ENCODE measurements at regions not wholly inside any gene's neighbourhood (a gene's known extent, or its start where the extent isn't known, plus 50 kb on each side); places are given as distances from the start of the nearest gene placed in this dataset.
"Not testable (repeated sequence)": the region's sequence is repeated elsewhere in the genome, so short reads cannot be mapped to it uniquely, and the experiment has no call there.

DNA sequence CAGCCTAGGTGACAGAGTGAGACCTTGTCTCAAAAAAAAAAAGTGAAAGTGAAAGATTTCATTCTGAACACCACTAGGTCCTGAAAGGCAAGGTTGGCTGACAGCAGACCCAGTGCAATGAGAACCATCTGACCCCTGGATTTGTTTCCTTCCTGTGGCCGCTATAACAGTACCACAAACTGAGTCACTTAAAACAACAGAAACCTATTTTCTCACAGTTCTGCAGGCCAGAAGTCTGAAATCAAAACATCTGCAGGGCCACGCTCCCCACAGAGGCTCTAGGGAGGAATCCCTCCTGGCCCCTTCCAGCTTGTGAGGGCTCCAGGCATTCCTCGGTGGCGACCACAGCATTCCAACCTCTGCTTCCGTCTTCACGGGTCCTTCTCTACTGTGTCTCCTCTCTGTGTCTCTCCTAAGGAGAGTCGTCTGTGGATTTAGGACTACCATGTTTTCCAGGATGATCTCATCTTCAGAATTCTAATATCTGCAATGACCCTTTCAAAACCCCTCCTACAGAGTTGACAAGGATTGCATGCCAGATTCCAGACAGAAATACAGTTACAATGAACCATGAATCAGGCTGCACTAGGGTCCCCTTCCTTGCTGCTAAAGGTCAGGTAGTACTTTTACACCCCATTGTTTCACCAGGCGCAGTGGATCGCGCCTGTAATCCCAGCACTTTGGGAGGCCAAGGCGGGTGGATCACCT is 78.0 kb upstream of the ADGRL1 start:
- peak; percentile 22 for DNase-seq

DNA sequence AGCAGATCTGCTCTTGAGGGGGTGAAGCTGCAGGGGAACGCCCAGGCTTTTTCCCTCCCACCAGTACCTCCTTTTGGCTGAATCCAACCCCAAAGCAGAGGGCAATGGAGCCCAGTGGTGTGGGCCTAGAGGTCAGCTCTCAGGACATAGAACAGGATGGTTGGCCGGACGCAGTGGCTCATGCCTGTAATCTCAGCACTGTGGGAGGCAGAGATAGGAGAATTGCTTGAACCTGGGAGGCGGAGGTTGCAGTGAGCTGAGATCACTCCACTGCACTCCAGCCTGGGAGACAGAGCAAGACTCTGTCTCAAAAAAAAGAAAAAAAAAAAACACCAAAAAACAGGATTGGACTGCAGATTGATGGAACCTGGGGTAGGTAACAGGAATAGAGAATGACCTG is 73.3 kb upstream of the ADGRL1 start:
- not testable (repeated sequence) for DNase-seq

DNA sequence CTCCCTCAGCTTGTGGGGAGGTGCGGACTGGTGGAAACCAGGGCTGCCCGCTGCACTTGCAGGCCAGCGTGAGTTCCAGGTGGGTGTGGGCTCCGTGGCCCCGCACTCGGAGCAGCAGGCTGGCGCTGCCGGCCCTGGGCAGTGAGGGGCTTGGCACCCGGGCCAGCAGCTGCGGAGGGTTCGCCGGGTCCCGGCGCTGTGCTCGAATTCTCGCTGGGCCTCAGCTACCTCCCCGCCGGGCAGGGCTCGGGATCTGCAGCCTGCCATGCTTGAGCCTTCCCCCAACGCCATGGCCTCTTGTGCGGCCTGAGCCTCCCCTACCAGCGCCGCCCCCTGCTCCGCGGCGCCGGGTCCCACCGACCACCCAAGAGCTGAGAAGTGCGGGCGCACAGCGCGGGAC is 71.6 kb upstream of the ADGRL1 start:
- DNase-seq: no peak

DNA sequence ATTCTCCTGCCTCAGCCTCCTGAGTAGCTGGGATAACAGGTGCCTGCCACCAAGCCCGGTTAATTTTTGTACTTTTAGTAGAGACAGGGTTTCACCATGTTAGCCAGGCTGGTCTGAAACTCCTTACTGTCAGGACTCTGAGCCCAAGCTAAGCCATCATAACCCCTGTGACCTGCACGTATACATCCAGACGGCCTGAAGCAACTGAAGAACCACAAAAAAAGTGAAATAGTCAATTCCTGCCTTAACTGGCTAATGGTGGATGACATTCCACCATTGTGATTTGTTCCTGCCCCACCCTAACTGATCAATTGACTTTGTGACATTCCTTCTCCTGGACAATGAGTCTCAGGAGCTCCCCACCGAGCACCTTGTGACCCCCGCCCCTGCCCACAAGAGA is 69.9 kb upstream of the ADGRL1 start:
- DNase-seq: not testable (repeated sequence)

GRCh38 chr19:14272623-14273022 is 66.7 kb upstream of the ADGRL1 start:
- no peak for DNase-seq

GRCh38 chr19:14271840-14272239 is 65.9 kb upstream of the ADGRL1 start:
- DNase-seq: no peak

GRCh38 chr19:14270557-14270956 is 64.6 kb upstream of the ADGRL1 start:
- DNase-seq: not testable (repeated sequence)

GRCh38 chr19:14267224-14267741 is 61.3 kb upstream of the ADGRL1 start:
- DNase-seq: no peak

DNA sequence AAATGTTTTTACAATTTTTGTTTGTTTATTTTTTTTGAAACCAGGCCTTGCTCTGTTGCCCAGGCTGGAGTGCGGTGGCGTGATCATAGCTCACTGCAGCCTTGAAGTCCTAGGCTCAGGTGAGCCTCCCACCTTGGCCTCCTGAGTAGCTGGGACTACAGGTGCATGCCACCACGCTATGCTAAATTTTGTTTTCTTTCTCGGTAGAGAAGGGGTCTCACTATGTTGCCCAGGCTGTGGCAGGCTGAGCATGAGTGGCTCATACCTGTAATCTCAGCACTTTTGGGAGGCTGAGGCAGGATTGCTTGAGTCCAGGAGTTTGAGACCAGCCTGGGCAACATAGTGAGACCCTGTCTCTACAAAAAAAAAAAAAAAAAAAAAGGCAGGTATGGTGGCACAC is 60.2 kb upstream of the ADGRL1 start:
- not testable (repeated sequence) for DNase-seq

- no peak for DNase-seq
Measured at GRCh38 chr19:14265290-14266036, 59.5 kb upstream of the ADGRL1 start.

DNA sequence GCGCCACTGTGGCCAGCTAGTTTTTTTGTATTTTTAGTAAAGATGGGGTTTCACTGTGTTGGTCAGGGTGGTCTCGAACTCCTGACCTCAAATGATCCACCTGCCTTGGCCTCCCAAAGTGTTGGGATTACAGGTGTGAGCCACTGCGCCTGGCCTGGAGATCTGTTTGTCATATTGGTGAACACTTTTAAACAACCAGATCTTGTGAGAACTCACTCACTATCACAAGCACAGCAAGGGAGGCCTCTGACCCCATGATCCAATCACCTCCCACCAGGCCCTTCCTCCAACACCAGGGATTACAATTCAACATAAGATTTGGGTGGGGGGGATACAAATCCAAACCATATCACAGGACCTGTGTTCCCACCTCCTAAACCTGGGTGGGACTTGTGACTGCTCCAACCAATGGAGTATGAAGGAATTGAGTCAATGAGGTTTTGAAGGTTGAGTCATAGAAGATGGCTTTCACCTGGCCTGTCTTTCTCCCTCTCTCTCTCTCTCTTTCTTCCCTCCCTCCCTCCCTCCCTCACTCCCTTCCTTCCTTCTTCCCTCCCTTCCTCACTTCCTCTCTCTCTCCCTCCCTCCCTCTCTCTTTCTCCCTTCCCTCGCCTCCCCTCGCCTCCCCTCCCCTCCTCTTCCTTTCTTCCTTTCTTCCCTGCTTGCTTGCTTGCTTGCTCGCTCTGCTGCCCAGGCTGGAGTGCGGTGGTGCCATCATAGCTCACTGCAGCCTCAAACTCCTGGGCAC is 50.1 kb upstream of the ADGRL1 start:
- not testable (repeated sequence) for DNase-seq
